B cell (primary cell): ENCODE measurements at regions not wholly inside any gene's neighbourhood (a gene's known extent, or its start where the extent isn't known, plus 50 kb on each side); places are given as distances from the start of the nearest gene placed in this dataset.
"Not testable (repeated sequence)": the region's sequence is repeated elsewhere in the genome, so short reads cannot be mapped to it uniquely, and the experiment has no call there.

ENCODE experiments used
- ATAC-seq: fragments of 200-7000 bp; cut with Tn5 transposase; one replicate; pipeline ENCODE4 v1.10.0; 2021; ENCODE audit warnings: low read depth, mild to moderate bottlenecking, moderate number of reproducible peaks, moderate library complexity
- CTCF ChIA-PET: fragments of 350-600 bp; sonication (Branson Sonifier 250); formaldehyde crosslinking; loops from one replicate; lab custom pipeline; 2021; ENCODE audit warnings: antibody characterized with exemption, inconsistent platforms; lab: Charles Lee
- POLR2A ChIA-PET: fragments of 350-600 bp; sonication (Branson Sonifier 250); formaldehyde crosslinking; loops from one replicate; lab custom pipeline; 2021; ENCODE audit warnings: antibody characterized with exemption; lab: Charles Lee
- DNase-seq: peaks from one replicate; pipeline ENCODE4 v3.0.0; 2013
- H2AFZ ChIP-seq: 2 replicates; pipeline ENCODE4 v1.6.1; 2012; ENCODE audit warnings: mild to moderate bottlenecking, low read depth, low read length; ENCODE audit not compliant: insufficient read depth, poor library complexity, severe bottlenecking
- H3K27ac ChIP-seq, 2 donors: 1 replicate in 1 of 2; 2 replicates in 1 of 2; pipeline ENCODE4 v1.5.1; 2012 to 2013; ENCODE audit warnings: low read length in 2 of 2, mild to moderate bottlenecking in 2 of 2, moderate library complexity in 1 of 2
- H3K27me3 ChIP-seq, 4 experiments: fragments of 200-600 bp in 1 of 4; sonication (generic) in 1 of 4; replicated peaks in 1 of 4; 1 replicate in 2 of 4; 2 replicates in 2 of 4; pipeline versions ENCODE4 v1.6.1 to v1.7.0; 2013 to 2016; ENCODE audit warnings: low read length in 3 of 4, mild to moderate bottlenecking in 2 of 4, mixed read lengths in 1 of 4, moderate library complexity in 1 of 4; ENCODE audit not compliant: insufficient read depth in 4 of 4, control insufficient read depth in 3 of 4; ENCODE audit errors: control extremely low read depth in 1 of 4
- H3K36me3 ChIP-seq, 2 experiments: replicated peaks in 1 of 2; 1 replicate in 1 of 2; 2 replicates in 1 of 2; pipeline versions ENCODE4 v1.6.1 to v1.7.1; 2013; ENCODE audit warnings: low read length in 1 of 2; ENCODE audit not compliant: insufficient read depth in 2 of 2, control insufficient read depth in 1 of 2; ENCODE audit errors: control extremely low read depth in 1 of 2, extremely low read depth in 1 of 2
- H3K4me1 ChIP-seq, 2 donors: fragments of 200-600 bp in 1 of 2; sonication (generic) in 1 of 2; 1 replicate in 1 of 2; 2 replicates in 1 of 2; pipeline versions ENCODE4 v1.5.1 to v1.6.1; 2013 to 2017; ENCODE audit warnings: low read length in 2 of 2; ENCODE audit not compliant: control insufficient read depth in 2 of 2, insufficient read depth in 2 of 2
- H3K4me2 ChIP-seq: replicated peaks from 2 replicates; pipeline ENCODE3; 2012; ENCODE audit warnings: mild to moderate bottlenecking, low read depth, low read length; ENCODE audit not compliant: poor library complexity, severe bottlenecking
- H3K4me3 ChIP-seq, 5 experiments: fragments of 200-600 bp in 1 of 5; sonication (generic) in 1 of 5; 1 replicate in 3 of 5; 2 replicates in 2 of 5; pipeline versions ENCODE4 v1.5.1 to v1.7.0; 2011 to 2016; ENCODE audit warnings: low read length in 4 of 5, mild to moderate bottlenecking in 4 of 5, low read depth in 2 of 5, control low read depth in 1 of 5, moderate library complexity in 1 of 5; ENCODE audit not compliant: insufficient read depth in 1 of 5; ENCODE audit errors: control extremely low read depth in 1 of 5, extremely low read depth in 1 of 5
- H3K79me2 ChIP-seq: fragments of 200-600 bp; sonication (generic); one replicate; pipeline ENCODE4 v1.6.0; 2016; ENCODE audit warnings: low read length; ENCODE audit not compliant: control insufficient read depth, insufficient read depth
- H3K9ac ChIP-seq: fragments of 200-600 bp; sonication (generic); 2 replicates; pipeline ENCODE4 v1.6.1; 2017; ENCODE audit warnings: mild to moderate bottlenecking, low read length, moderate library complexity
- H3K9me3 ChIP-seq, 3 donors: one replicate each; pipeline versions ENCODE4 v1.6.1 to v1.7.1; 2013; ENCODE audit warnings: low read length in 2 of 3; ENCODE audit not compliant: control insufficient read depth in 2 of 3, insufficient read depth in 1 of 3; ENCODE audit errors: control extremely low read depth in 1 of 3
- H4K20me1 ChIP-seq: 2 replicates; pipeline ENCODE4 v1.6.0; 2012; ENCODE audit warnings: mild to moderate bottlenecking, low read length; ENCODE audit not compliant: insufficient read depth, control insufficient read depth, poor library complexity, severe bottlenecking
- H3K27ac Mint-ChIP-seq: one replicate; pipeline ENCODE4 v1.8.0; 2021; ENCODE audit warnings: mixed read lengths
- H3K27me3 Mint-ChIP-seq: one replicate; pipeline ENCODE4 v1.8.0; 2021; ENCODE audit warnings: mixed read lengths
- H3K4me1 Mint-ChIP-seq: one replicate; pipeline ENCODE4 v1.8.0; 2021; ENCODE audit warnings: mixed read lengths
- H3K4me3 Mint-ChIP-seq: one replicate; pipeline ENCODE4 v1.8.0; 2021; ENCODE audit warnings: mixed read lengths
- H3K9me3 Mint-ChIP-seq: one replicate; pipeline ENCODE4 v1.8.0; 2022; ENCODE audit warnings: mixed read lengths; ENCODE audit not compliant: insufficient read depth
- CTCF ChIP-seq: fragments of 200-600 bp; IDR thresholded peaks from one replicate; pipeline ENCODE4 v1.8.0; 2022; ENCODE audit warnings: antibody characterized with exemption, mild to moderate bottlenecking
- EZH2 ChIP-seq: IDR thresholded peaks from 2 replicates; pipeline ENCODE4 v1.6.1; 2012; ENCODE audit warnings: borderline replicate concordance, low read depth, mild to moderate bottlenecking, moderate library complexity, low read length; ENCODE audit not compliant: insufficient read depth, poor library complexity, severe bottlenecking
- WGBS: methylation state at CpG from one replicate; pipeline ENCODE4 v1.1.5; 2013; ENCODE audit warnings: missing lambda C conversion rate; ENCODE audit not compliant: insufficient coverage; 5-methylcytosine and 5-hydroxymethylcytosine counted together
- intact Hi-C: fragments of 100-400 bp; cut with micrococcal nuclease; formaldehyde crosslinking; loops from one replicate; pipeline ENCODE4 v1.10.0; 2022

GRCh38 chr6:11373208-11373607, 140.7 kb upstream of the NEDD9 start:
- Mint-ChIP-seq H3K27me3 (no peaks in the 10 kb centered on the region), H3K4me1 (peaks cover 83% of the 10 kb centered on the region), H3K4me3 (no peak overlapping the region), H3K9me3 (no peaks in the 10 kb centered on the region), H3K27ac (no peak overlapping the region)
- peaks cover 62 to 65% of the 10 kb centered on the region in 2 donors for H3K4me1 ChIP-seq
- ChIA-PET POLR2A (interaction anchor here (0.7 to 1.2 kb wide), 2 partner anchors 8 to 88 kb away, joined by 3 to 4 read pairs; no protein-coding TSS in a partner anchor), CTCF (interaction anchor here (0.7 to 2.2 kb wide), 3 partner anchors 8 to 201 kb away, joined by 5 to 6 read pairs (median 6); no protein-coding TSS in a partner anchor)
- no peaks in the 10 kb centered on the region for H3K27me3 ChIP-seq
- H3K9ac ChIP-seq = no peak overlapping the region
- H3K79me2 ChIP-seq = peaks cover 95% of the 10 kb centered on the region
- intact Hi-C loops = loop anchor here (5.0 kb wide), 1 partner anchor 41 kb away; no protein-coding TSS in a partner anchor
- peaks cover 49% of the 10 kb centered on the region for H4K20me1 ChIP-seq
- peaks cover 12 to 31% of the 10 kb centered on the region in 2 experiments for H3K36me3 ChIP-seq
- no peak overlapping the region for H2AFZ ChIP-seq
- peak overlapping the region; percentile 61 to 73 for H3K27ac ChIP-seq
- WGBS = no CpG with 5 or more reads among the region's 1 CpG
- TF ChIP-seq CTCF = no peak
- TF ChIP-seq EZH2 = no peak
- peak overlapping the region; percentile 33 for H3K4me2 ChIP-seq
- no peak for ATAC-seq
- DNase-seq = no peak
- H3K4me3 ChIP-seq = no peak overlapping the region
- no peaks in the 10 kb centered on the region for H3K9me3 ChIP-seq

DNA sequence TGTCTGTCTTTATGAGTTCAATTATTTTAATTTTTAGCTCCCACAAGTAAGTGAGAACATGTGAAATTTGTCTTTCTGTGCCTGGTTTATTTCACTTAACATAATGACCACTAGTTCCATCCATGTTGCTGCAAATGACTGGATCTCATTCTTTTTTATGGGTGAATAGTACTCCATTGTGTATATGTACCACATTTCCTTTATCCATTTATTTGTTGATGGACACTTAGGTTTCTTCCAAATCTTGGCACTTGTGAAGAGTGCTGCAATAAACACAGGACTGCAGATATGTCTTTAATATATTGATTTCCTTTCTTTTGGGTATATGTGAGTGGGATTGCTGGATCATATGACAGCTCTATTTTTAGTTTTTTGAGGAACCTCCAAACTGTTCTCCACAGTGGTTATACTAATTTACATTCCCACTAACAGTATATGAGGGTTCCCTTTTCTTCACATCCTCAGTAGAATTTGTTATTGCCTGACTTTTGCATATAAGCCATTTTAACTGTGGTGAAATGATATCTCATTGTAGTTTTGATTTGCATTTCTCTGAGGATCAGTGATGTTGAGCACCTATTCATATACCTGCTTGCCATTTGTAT, 139.8 kb upstream of the NEDD9 start:
- intact Hi-C loops = loop anchor here (5.0 kb wide), 1 partner anchor 40 kb away; no protein-coding TSS in a partner anchor
- H3K4me2 ChIP-seq, H3K4me3 ChIP-seq, ATAC-seq, DNase-seq, H2AFZ ChIP-seq, H3K9me3 Mint-ChIP-seq, H3K27me3 Mint-ChIP-seq, H3K9ac ChIP-seq, H3K27me3 ChIP-seq, CTCF ChIA-PET, H3K9me3 ChIP-seq, H3K4me3 Mint-ChIP-seq: not testable (repeated sequence)
- H3K27ac ChIP-seq = peak overlapping the region in 1 of 2 donors; percentile 61
- peaks cover 81% of the 10 kb centered on the region for H3K4me1 Mint-ChIP-seq
- peaks cover 48% of the 10 kb centered on the region for H4K20me1 ChIP-seq
- POLR2A ChIA-PET = interaction anchor here (0.7 to 1.2 kb wide), 2 partner anchors 9 to 89 kb away, joined by 3 to 4 read pairs; no protein-coding TSS in a partner anchor
- peak overlapping the region; percentile 42 for H3K27ac Mint-ChIP-seq
- H3K4me1 ChIP-seq = peaks cover 61 to 66% of the 10 kb centered on the region in 2 donors
- peaks cover 12 to 31% of the 10 kb centered on the region in 2 experiments for H3K36me3 ChIP-seq
- H3K79me2 ChIP-seq = peaks cover 95% of the 10 kb centered on the region
